CD4-positive, alpha-beta T cell (primary cell): ENCODE measurements at regions not wholly inside any gene's neighbourhood (a gene's known extent, or its start where the extent isn't known, plus 50 kb on each side); places are given as distances from the start of the nearest gene placed in this dataset.

Experiments used
- ATAC-seq: fragments of 200-7000 bp; cut with Tn5 transposase; one replicate; pipeline ENCODE4 v1.10.0; 2022; ENCODE audit warnings: mild to moderate bottlenecking; ENCODE audit not compliant: poor library complexity
- CTCF ChIA-PET: fragments of 350-600 bp; sonication (Branson Sonifier 250); formaldehyde crosslinking; loops from one replicate; lab custom pipeline; 2021; ENCODE audit warnings: antibody characterized with exemption, inconsistent platforms; lab: Charles Lee
- POLR2A ChIA-PET: fragments of 350-600 bp; sonication (Branson Sonifier 250); formaldehyde crosslinking; loops from one replicate; lab custom pipeline; 2021; ENCODE audit warnings: antibody characterized with exemption, inconsistent platforms; lab: Charles Lee
- DNase-seq, 14 experiments: peaks; one replicate each; pipeline ENCODE4 v3.0.0-alpha.2; 2013 to 2020; ENCODE audit warnings: mixed read lengths in 2 of 14
- H3K27ac ChIP-seq, 2 donors: one replicate each; pipeline versions ENCODE4 v1.5.1 to v1.7.0; 2013; ENCODE audit warnings: low read length in 2 of 2, low read depth in 1 of 2, mild to moderate bottlenecking in 1 of 2
- H3K27me3 ChIP-seq, 2 experiments: 1 replicate in 1 of 2; 2 replicates in 1 of 2; pipeline versions ENCODE4 v1.6.1 to v1.7.0; 2013; ENCODE audit warnings: low read length in 2 of 2, control low read depth in 1 of 2, mild to moderate bottlenecking in 1 of 2, moderate library complexity in 1 of 2; ENCODE audit not compliant: insufficient read depth in 2 of 2, control insufficient read depth in 1 of 2
- H3K36me3 ChIP-seq: one replicate; pipeline ENCODE4 v1.6.1; 2013; ENCODE audit warnings: low read length, control low read depth; ENCODE audit not compliant: insufficient read depth
- H3K4me1 ChIP-seq: one replicate; pipeline ENCODE4 v1.6.1; 2013; ENCODE audit warnings: low read length, control low read depth; ENCODE audit not compliant: insufficient read depth
- H3K4me3 ChIP-seq: one replicate; pipeline ENCODE4 v1.5.1; 2013; ENCODE audit warnings: mild to moderate bottlenecking, low read length, moderate library complexity
- H3K9me3 ChIP-seq, 2 experiments: 1 replicate in 1 of 2; 2 replicates in 1 of 2; pipeline versions ENCODE4 v1.6.1 to v1.7.0; 2013; ENCODE audit warnings: low read length in 2 of 2, mild to moderate bottlenecking in 2 of 2, control low read depth in 1 of 2, moderate library complexity in 1 of 2; ENCODE audit not compliant: control insufficient read depth in 1 of 2, insufficient read depth in 1 of 2
- H3K27ac Mint-ChIP-seq: one replicate; pipeline ENCODE4 v1.8.0; 2020; ENCODE audit warnings: mixed read lengths
- H3K27me3 Mint-ChIP-seq: one replicate; pipeline ENCODE4 v1.8.0; 2021; ENCODE audit warnings: mixed read lengths
- H3K36me3 Mint-ChIP-seq: one replicate; pipeline ENCODE4 v1.8.0; 2021; ENCODE audit warnings: low read depth, mixed read lengths
- H3K4me1 Mint-ChIP-seq: one replicate; pipeline ENCODE4 v1.8.0; 2021; ENCODE audit warnings: low read depth, mixed read lengths
- H3K4me3 Mint-ChIP-seq: one replicate; pipeline ENCODE4 v1.8.0; 2020; ENCODE audit warnings: mild to moderate bottlenecking, mixed read lengths
- H3K9me3 Mint-ChIP-seq: one replicate; pipeline ENCODE4 v1.8.0; 2020; ENCODE audit warnings: mixed read lengths
- CTCF ChIP-seq: fragments of 200-600 bp; IDR thresholded peaks from one replicate; pipeline ENCODE4 v1.8.0; 2022; ENCODE audit warnings: antibody characterized with exemption, mild to moderate bottlenecking
- intact Hi-C, 2 experiments: fragments of 100-400 bp; cut with DNase I in 1 of 2; cut with micrococcal nuclease in 1 of 2; formaldehyde crosslinking; loops; one replicate each; pipeline versions ENCODE4 v1.15.1 to v1.9.0; 2023 to 2025; cut with DNase I, micrococcal nuclease

GRCh38 chr19:31121501-31121900 lies 227.7 kb downstream of the TSHZ3 start:
- Mint-ChIP-seq H3K27me3 (no peaks in the 10 kb centered on the region), H3K4me1 (no peaks in the 10 kb centered on the region), H3K9me3 (no peaks in the 10 kb centered on the region), H3K36me3 (no peaks in the 10 kb centered on the region), H3K27ac (no peak overlapping the region), H3K4me3 (no peak overlapping the region)
- Histone ChIP-seq H3K4me3 (no peak overlapping the region), H3K4me1 (no peaks in the 10 kb centered on the region), H3K9me3 (no peaks in the 10 kb centered on the region), H3K27ac (no peak overlapping the region), H3K36me3 (no peaks in the 10 kb centered on the region), H3K27me3 (no peaks in the 10 kb centered on the region)
- TF ChIP-seq CTCF, result no peak
- intact Hi-C loops, result no loop called here
- no peak for DNase-seq
- no peak for ATAC-seq
- ChIA-PET POLR2A (no interaction called here), CTCF (no interaction called here)

GRCh38 chr19:31120952-31121351 lies 228.3 kb downstream of the TSHZ3 start:
- ATAC-seq (no peak), DNase-seq (no peak)
- intact Hi-C loops, result no loop called here
- Mint-ChIP-seq H3K9me3 (no peaks in the 10 kb centered on the region), H3K36me3 (no peaks in the 10 kb centered on the region), H3K27ac (no peak overlapping the region), H3K4me1 (no peaks in the 10 kb centered on the region), H3K4me3 (no peak overlapping the region), H3K27me3 (no peaks in the 10 kb centered on the region)
- H3K4me3 ChIP-seq, result no peak overlapping the region
- CTCF ChIA-PET, result no interaction called here
- H3K27me3 ChIP-seq, result no peaks in the 10 kb centered on the region
- POLR2A ChIA-PET, result no interaction called here
- no peak overlapping the region for H3K27ac ChIP-seq
- no peaks in the 10 kb centered on the region for H3K4me1 ChIP-seq
- no peaks in the 10 kb centered on the region for H3K36me3 ChIP-seq
- no peak for TF ChIP-seq CTCF
- no peaks in the 10 kb centered on the region for H3K9me3 ChIP-seq

GRCh38 chr19:31119951-31120690 lies 229.1 kb downstream of the TSHZ3 start:
- H3K4me3 Mint-ChIP-seq, result no peak overlapping the region
- no peaks in the 10 kb centered on the region for H3K4me1 ChIP-seq
- ATAC-seq (no peak), DNase-seq (no peak)
- ChIA-PET POLR2A (no interaction called here), CTCF (no interaction called here)
- H3K27me3 ChIP-seq, result no peaks in the 10 kb centered on the region
- H3K4me1 Mint-ChIP-seq, result no peaks in the 10 kb centered on the region
- H3K27me3 Mint-ChIP-seq, result no peaks in the 10 kb centered on the region
- no peak for TF ChIP-seq CTCF
- H3K9me3 Mint-ChIP-seq, result no peaks in the 10 kb centered on the region
- no peak overlapping the region for H3K4me3 ChIP-seq
- no peak overlapping the region for H3K27ac ChIP-seq
- H3K36me3 Mint-ChIP-seq, result no peaks in the 10 kb centered on the region
- H3K9me3 ChIP-seq, result no peaks in the 10 kb centered on the region
- intact Hi-C loops, result no loop called here
- H3K36me3 ChIP-seq, result no peaks in the 10 kb centered on the region
- H3K27ac Mint-ChIP-seq, result no peak overlapping the region
